GM12865 (cell line): ENCODE measurements at regions not wholly inside any gene's neighbourhood (a gene's known extent, or its start where the extent isn't known, plus 50 kb on each side); places are given as distances from the start of the nearest gene placed in this dataset.

Experiments
- DNase-seq: peaks from one replicate; pipeline ENCODE4 v3.0.0; 2010; ENCODE audit warnings: low read depth
- H3K4me3 ChIP-seq: 2 replicates; pipeline ENCODE4 v1.5.1; 2011; ENCODE audit warnings: mild to moderate bottlenecking, low read depth, low read length, control low read depth
- CTCF ChIP-seq: IDR thresholded peaks from 2 replicates; pipeline ENCODE4 v1.5.1; 2011; ENCODE audit warnings: low read length, control low read depth, low read depth, inconsistent platforms; ENCODE audit not compliant: insufficient read depth; ENCODE audit errors: missing control alignments

- H3K4me3 ChIP-seq = no peak overlapping the region
These were observed 208.0 kb downstream of the NR2F2 start for GRCh38 chr15:96538491-96538890.

GRCh38 chr15:96540283-96540682 lies 209.8 kb downstream of the NR2F2 start:
- TF ChIP-seq CTCF = no peak
- no peak for DNase-seq
- H3K4me3 ChIP-seq = no peak overlapping the region

More at GRCh38 chr15:96538491-96538890, 208.0 kb downstream of the NR2F2 start:
- DNase-seq = no peak
- TF ChIP-seq CTCF = no peak

- no peak for TF ChIP-seq CTCF
- no peak for DNase-seq
- no peak overlapping the region for H3K4me3 ChIP-seq
These were observed 211.8 kb downstream of the NR2F2 start for GRCh38 chr15:96542130-96542770.

- DNase-seq = no peak
- no peak for TF ChIP-seq CTCF
- no peak overlapping the region for H3K4me3 ChIP-seq
These were observed 213.8 kb downstream of the NR2F2 start for GRCh38 chr15:96544162-96544756.

GRCh38 chr15:96549136-96549535 lies 218.6 kb downstream of the NR2F2 start:
- H3K4me3 ChIP-seq = no peak overlapping the region
- DNase-seq = no peak
- TF ChIP-seq CTCF = no peak

- H3K4me3 ChIP-seq = no peak overlapping the region
- TF ChIP-seq CTCF = no peak
These were observed 220.7 kb downstream of the NR2F2 start for GRCh38 chr15:96551196-96551595.

GRCh38 chr15:96551722-96552121 lies 221.2 kb downstream of the NR2F2 start:
- H3K4me3 ChIP-seq = no peak overlapping the region
- TF ChIP-seq CTCF = no peak
- no peak for DNase-seq

More at GRCh38 chr15:96551196-96551595, 220.7 kb downstream of the NR2F2 start:
- DNase-seq = no peak
